NCI-H1694 (cell line): ENCODE measurements at regions not wholly inside any gene's neighbourhood (a gene's known extent, or its start where the extent isn't known, plus 50 kb on each side); places are given as distances from the start of the nearest gene placed in this dataset.
"Not testable (repeated sequence)": the region's sequence is repeated elsewhere in the genome, so short reads cannot be mapped to it uniquely, and the experiment has no call there.

Experiments
- DNase-seq: peaks from one replicate; lab custom pipeline; 2025; lab: John Stamatoyannopoulos, UW

DNA sequence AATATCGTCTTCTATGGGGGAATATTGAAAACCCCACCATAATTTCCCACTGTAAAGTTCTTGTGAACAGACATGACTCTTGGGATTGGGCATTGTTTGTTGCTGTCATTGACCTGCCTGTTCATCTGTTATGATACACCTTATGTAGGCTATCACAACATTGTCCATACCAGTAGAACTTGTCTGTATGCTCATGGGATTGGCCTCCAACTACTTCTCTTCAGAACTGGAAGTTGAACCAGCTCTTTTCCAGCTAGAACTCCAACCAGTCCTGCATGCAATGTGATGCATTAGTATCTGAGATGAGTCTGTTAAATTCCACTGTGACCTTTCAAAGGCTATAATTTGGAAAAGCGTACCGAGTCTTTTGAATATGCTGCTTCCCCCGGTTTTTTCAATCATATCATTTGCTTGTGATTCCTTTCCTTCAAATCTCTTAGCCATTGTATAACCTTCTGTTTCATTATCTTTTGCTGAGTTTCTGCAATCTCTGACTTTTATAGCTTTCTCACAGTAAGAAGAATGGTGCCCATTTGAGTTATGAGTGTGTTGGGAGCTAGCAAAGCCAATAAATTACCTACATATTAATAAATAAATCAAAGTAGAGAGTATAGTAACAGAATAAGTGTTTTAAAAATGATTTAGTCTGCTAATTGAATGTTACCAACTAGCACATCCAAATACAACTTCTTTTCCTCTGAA lies 101.9 kb downstream of the PLK2 start:
- DNase-seq, result no peak

DNA sequence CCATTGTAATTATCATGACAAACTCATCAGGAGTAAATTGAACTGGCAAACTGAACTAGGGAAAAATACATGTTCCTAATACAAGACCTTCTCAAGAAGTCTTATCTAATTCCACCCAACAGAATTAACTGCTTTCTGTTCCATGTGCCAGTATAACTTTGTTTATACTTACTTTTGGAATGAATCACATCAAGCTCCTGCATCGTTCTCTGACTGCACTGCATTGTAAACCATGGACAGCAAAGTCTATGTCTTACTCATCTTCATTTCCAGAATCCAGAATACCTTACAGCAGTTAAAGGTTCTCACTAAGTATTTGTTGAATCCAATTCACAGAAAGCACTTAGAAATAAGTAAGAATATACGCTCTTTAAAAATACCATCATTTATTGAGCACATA lies 102.8 kb downstream of the PLK2 start:
- DNase-seq, result no peak

DNA sequence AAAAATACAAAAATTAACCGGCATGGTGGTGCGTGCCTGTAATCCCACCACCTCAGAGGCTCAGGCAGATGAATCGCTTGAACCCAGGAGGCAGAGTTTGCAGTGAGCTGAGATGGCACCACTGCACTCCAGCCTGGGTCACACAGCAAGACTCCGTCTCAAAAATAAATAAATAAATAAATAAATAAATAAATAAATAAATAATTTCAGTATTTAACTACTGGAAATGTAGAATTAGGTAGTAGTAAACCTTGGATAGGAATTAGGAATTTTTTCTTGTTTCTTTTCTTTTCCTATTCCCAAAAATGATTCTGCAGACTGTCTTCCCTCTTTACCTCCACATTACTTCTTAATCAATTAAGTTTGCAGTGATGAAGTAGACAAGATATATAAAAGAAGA lies 103.2 kb downstream of the PLK2 start:
- DNase-seq, result no peak

DNA sequence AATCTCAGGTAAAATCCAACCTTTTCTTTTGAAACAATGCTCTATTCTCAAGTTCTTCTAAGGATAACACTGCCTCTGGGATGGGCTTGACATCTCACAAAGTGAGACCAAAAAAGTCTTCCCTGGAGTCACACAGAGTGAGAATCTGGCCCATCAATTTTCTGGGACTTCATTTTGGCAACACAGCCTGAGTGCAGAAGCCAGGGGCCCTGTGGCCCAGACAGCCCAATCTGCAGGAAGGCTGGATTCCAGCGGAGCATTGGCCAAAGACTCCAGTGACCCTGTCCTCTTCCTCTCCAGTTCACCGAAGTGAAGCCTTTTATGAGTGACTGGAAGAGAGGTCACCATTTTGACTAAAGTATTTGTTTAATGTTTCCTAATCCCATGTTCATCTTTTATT lies 105.1 kb downstream of the PLK2 start:
- DNase-seq, result no peak

DNA sequence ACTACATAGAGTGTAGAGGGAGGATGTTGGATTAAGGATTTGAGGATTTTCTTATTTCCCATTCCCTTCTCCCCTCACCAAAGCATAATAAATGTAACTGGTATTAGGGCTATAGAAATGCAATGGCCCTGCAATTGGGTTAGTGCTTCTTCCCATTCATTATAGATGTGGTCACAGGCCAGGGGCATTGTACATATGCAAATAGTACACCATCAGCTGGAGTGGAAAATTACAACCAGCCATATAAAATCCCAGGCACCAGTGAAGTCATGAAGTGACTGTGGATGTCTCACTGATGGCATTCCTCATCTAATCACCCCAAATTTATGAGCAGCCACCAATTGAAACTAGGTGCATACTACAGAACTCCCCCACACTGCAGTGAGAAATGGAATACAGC lies 105.9 kb downstream of the PLK2 start:
- no peak for DNase-seq

DNA sequence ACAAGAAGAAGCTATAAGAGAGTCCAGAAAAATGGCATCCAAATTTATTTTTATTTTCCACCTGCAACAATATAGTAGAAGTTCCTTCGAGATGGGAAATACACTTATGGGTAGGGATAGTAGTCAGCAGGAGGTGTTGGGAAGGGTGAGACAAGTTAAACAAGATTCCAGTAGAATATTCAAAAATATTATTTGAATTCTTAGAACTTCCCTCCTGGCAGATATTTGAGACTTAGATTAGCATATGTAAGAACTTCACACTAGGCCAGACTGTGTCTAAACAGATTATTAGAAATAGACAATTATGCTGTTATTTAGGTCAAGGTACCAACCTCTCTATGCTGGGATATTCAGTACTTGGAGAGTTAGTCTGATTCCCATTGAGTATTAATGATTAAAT lies 108.7 kb downstream of the PLK2 start:
- no peak for DNase-seq

DNA sequence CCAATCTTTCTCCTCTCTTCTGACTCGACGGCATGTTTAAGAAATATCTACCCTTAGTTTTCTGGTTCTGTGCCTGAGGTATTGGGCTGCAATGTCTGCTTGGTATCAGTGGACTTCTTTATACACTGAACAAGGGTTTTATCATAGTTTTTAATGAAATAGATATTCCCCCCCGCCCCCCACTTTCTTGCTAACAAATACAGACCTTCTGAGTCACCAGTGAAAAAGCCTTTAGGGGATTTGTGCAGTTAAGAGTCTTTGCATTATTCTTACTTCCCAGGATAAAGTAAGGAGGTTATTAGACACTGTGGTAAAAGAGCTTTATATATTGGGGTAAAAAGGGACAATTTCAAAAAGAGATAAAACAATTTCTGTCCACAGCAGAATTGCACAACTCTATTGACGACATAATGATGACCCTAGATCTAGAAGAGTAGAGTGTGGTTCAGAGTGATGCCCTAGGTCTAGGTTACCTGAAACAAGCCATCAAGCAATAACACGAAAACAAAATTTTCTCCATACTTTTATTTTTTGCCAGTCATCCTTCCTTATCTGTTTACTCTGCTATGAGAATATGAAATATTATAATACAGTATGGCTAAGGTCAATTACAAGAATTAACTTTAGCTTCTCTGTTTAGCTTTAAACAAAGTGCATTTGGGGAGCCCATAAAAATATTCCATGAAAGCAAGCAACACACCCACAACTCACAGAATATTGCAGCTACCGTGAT lies 110.7 kb downstream of the PLK2 start:
- no peak for DNase-seq

DNA sequence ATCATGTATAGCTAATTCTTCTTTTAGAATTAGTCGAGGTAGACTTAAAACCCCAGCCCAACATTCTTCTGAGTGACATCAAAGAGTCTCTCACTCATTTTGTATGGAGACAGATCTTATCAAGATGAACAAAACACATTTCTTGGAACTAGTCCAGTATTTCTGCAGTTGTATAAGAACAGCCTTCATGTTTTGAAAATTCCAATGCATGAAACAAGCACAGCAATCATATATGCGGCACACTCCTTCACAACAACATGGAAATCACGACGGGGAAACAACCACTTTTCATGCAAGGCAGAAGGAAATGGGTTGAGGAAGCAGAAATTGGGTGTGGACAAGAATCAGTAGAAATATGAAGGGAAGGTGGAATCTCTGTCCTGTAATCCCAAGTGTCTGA lies 113.8 kb downstream of the PLK2 start:
- no peak for DNase-seq

DNA sequence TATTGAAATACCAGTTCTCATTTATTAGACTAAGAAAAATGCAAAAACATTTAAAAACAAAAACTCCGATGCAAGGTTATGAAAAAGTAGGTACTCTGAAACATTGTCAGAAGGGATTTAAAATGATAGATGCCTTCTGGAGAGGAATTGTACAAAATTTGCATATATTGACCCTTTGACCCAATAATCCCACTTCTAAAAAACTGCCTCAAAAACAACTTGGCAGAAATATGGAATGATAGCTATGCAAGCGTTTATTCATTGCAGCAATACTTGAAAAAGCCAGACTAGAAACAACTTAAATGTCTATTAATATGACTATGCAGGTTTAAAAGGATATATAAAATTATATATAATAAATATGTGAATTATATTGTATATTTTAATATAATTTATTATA lies 118.4 kb downstream of the PLK2 start:
- DNase-seq, result no peak

DNA sequence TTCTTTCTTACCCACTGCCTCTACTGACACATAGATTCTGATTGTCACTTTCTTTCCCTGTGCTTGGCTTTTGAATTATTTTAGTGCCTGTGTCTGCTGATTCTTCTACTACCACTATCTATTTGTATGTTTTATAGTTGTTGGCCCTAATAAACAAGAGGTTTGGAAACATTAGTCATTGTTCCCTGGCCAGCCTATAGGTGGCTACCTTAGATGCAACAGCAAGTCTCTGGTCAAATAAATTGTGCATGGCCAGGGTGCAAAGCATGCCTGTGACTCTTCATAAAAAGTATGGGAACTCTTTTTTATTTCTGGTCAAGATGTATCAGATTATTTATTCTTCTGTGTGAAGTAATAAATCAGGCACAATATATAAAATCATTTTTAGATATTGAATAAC lies 124.4 kb downstream of the PLK2 start:
- no peak for DNase-seq

DNA sequence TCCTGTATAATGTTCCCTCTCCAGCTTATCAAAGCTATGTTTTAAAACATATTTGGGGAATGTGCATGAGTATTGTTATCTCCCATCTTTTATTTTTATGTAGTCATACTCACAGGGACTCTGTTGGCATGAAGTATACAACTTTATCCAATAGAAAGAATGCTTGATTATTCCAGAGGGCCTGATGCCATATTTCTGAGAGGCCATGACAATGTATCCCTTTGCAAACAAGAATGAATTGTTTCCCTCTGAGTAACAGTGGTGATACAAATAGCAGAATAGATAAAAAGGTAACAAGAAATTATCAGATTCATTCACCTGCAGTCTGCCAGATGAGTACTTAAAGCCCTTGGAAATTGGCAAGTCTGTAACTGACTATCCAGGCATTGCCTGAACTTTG lies 125.9 kb downstream of the PLK2 start:
- no peak for DNase-seq

DNA sequence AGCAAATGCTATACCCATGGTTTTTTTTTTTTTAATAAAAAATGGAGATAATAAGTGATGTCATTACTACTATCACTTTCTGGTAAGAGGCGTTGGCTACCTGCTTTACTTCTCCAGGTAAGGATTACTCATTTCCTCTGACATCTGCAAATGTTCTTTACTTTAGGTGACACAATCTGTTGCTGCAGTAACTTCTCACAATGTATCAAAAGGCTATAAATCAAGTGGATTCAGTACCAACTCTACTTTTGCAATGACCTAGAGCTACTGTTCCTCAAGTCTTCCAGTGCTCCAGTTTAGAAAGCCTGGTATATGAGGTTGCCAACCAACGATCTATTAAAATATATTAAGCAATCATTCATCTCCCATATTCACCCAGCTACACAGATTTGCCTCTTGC lies 129.1 kb downstream of the PLK2 start:
- DNase-seq, result no peak

DNA sequence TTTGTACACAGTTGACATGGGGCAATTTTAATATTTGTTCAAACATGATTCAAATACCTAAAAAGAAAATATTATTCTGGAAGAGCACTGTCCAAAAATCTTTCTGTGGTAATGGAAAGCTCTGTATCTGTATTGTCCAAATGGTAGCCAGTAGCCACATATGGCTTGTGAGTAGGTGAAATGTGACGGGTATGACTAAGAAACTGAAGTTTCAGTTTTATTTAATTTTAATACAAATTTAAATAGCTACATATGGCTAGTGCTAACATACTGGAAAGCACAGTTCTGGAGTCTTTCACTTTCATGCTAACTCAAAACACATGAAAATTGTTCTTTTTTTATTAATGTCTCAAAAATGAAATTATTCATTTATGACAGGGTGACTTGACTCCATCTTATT lies 132.6 kb downstream of the PLK2 start:
- no peak for DNase-seq

DNA sequence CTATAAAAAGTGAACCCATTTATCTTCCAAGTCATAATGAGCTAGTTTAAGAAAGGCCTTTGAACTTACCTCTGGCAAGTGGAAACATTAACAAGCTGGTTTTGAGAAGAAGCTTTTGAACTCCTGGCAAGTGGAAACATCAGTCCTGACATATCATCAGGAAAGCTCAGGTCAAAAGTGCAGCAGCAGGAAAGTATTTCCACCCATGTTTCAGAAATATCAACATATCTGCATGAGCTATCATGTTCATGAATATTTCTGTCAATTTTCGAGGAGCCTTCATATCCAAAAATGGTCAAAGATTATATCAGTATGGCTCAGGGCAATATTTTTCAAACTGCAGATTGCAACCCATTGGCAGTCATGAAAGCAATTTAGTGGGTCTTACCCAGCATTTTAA lies 133.9 kb downstream of the PLK2 start:
- no peak for DNase-seq

DNA sequence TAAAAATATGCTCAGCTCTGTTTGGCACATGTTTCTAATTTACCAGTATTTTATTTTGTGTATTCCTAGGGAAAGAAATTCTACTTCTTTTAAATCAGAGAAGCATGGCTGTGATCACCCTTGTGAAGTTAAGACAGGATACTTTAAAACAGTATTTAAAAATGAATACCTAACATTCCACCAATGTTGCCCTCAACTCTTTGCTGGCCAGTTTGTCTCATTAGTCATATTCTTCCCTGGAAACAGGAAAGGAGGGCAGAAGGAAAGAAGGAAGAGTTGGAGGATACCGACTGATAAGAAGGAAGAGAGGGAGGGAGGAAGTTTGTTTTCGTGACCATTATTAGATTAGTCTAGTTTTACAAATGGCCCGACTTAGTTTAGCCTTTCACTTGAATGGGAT lies 137.4 kb downstream of the PLK2 start:
- no peak for DNase-seq

DNA sequence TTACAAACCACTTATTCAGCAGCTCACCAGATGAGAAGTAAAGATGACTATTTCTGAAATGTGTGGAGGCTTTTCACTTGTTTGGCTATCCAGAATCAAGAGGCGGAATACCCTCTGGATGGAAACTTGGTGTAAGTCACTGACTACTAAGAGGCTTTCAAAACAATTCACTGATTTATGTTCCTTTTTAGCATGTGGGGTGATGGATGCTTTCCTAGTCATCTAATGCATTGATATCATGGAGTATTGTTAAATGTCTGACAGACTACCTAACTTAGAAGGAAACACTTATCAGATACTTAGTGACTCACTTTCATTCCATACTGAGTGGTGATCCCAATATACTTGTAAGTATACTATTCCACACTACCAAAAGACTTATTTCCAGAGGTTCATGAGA lies 141.4 kb downstream of the PLK2 start:
- DNase-seq, result no peak

DNA sequence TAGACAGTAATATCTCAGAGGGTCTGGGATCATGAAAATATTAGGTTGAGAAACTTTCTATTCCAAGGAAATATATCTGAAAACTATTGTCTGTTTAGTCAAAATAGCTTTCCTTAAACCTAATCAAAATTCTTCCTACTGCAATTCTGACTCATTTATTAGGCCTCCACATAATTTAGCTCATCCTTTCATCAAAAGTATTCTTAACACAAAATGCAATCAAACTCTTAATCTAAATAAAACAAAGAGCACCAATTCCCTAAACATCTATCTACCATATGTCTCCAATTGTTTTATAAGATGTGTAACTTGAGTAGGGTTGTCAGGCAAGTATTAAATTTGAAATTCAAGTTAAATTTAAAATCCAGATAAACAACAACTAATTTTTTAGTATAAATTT lies 142.1 kb downstream of the PLK2 start:
- no peak for DNase-seq

DNA sequence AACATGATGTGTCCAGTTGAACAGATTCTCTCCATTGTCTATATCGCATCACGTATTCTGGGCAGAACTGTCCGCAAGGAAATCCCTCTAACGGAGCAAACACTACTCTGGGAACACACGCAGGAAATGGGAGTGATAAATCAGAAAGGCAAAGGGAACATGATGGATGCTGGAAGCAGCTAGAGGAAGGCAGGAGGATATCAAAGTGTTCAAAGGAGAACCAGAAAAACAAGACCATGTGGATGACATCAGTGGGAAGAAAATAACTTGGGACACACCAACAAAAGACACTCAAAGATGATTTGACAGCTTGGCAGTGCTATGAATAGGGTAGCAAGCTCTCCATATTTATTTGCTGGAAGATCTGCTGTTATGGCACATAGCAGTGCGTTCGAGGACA lies 142.9 kb downstream of the PLK2 start:
- DNase-seq, result no peak

DNA sequence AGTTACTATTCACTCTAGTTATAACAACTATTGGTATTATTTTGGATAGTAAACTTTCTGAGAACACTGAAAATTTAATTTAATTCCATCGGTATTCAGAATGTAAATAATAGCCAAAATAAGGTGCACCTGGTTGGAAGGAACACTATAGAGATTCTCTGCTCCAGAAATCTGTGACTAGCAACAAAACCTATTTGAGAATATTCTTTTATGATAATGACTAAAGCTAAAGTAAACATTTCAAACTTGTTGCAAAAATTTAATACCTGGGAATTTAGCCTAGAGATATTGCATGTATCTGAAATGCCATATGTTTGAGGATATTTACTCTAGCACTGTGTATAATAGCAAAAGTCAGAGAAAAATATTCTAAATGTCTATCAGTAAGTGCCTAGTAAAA lies 144.1 kb downstream of the PLK2 start:
- DNase-seq, result no peak

DNA sequence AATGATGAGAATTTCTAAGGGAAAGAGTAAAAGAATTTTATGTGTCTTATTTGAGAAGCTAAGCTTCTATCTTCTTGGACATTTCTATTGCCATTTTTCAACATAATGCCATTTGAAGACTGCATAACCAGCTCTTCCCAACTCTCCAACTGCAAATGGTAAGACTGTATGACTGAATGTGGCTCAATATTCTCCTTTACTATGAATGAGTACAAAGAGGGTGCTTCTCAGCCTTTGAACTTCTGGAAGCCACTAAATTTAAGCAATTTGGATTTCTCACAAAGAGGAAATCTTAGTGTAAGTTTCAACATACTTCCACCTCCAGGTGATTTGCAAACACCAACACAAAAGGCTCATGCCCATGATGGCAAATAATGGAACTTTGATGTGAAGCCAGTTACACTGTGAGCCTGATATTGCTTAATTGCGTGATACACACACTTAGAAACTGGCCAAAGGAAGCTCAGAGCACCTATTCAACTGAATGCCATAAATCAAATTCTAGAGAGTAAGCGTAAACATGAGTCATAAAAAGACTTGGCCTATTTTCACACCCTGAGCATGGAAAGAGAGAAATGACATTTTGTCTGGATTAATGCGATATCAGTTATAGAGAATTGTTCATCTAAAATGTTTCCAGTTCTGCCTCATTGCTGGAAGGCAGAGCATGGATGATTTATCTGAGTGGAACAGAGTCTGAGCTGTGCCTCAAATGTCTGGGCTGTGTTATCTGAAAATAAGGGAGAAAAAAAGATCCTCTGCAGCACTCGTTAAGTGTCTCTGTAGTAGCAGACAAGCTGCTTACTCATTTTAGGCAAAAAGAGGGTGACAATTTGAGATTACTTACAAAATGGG lies 145.3 kb downstream of the PLK2 start:
- no peak for DNase-seq

DNA sequence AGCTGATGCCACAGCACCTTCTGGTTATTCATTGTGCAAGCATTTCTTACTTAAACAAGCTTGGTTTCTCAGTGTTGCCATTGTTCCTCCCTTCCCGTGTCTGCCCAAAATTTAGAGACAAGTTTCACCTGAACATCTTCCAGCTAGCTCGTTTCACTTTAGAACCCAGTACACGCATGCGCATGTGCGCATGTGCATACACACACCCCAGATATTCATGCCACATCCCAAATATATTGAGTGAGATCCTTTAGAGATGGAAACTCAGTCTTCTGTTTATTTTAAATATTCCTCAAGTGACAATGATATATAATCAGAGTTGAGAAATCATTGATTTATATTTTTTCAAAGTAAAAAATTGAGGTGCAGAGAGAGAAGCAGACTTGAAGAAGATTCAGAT lies 147.6 kb downstream of the PLK2 start:
- no peak for DNase-seq

DNA sequence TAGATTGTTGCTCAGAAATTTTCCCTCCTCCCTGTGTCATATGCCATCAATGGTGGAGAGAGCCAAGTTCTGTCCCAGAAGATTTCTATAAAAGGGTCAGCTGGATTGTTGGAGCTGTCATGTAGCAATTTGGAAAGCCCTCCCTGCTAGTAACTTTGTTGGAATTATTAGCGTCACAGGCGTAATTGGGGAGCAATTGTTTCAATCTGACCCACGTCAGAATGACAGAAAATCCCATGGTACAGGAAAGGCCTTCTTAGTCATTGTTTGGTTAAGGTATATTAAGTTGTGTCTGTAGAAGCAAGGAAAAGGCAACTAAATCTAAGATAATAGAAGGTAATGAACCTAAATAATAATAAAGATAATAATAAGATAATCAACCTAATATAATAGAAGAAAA lies 148.4 kb downstream of the PLK2 start:
- DNase-seq, result no peak

DNA sequence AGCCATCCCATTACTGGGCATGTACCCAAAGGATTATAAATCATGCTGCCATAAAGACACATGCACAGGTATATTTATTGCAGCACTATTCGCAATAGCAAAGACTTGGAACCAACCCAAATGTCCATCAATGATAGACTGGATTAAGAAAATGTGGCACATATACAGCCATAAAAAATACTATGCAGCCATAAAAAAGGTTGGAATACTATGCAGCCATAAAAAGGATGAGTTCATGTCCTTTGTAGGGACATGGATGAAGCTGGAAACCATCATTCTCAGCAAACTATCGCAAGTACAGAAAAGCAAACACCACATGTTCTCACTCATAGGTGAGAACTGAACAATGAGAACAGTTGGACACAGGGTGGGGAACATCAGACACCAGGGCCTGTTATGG lies 151.5 kb downstream of the PLK2 start:
- not testable (repeated sequence) for DNase-seq
